Colonic mucosa (tissue), 4 donors: ENCODE measurements at regions not wholly inside any gene's neighbourhood (a gene's known extent, or its start where the extent isn't known, plus 50 kb on each side); places are given as distances from the start of the nearest gene placed in this dataset.

ENCODE experiments used
- DNase-seq: peaks from one replicate; pipeline ENCODE4 v3.0.0-alpha.2; 2020
- H3K27ac ChIP-seq: fragments of 200-600 bp; one replicate; pipeline ENCODE4 v1.8.0; 2021
- H3K27me3 ChIP-seq: fragments of 200-600 bp; one replicate; pipeline ENCODE4 v1.8.0; 2021
- H3K36me3 ChIP-seq: fragments of 200-600 bp; one replicate; pipeline ENCODE4 v1.8.0; 2021
- H3K4me1 ChIP-seq: fragments of 200-600 bp; one replicate; pipeline ENCODE4 v1.8.0; 2021; ENCODE audit warnings: mild to moderate bottlenecking
- H3K4me3 ChIP-seq: fragments of 200-600 bp; one replicate; pipeline ENCODE4 v1.8.0; 2021
- H3K9ac ChIP-seq, 2 donors: one replicate each; pipeline ENCODE4 v1.7.0; 2013; ENCODE audit warnings: control low read depth in 2 of 2, low read depth in 2 of 2, low read length in 2 of 2
- H3K9me3 ChIP-seq: fragments of 200-600 bp; one replicate; pipeline ENCODE4 v1.8.0; 2021
- CTCF ChIP-seq: fragments of 200-600 bp; IDR thresholded peaks from one replicate; pipeline ENCODE4 v1.8.0; 2022; ENCODE audit warnings: antibody characterized with exemption, mild to moderate bottlenecking
- intact Hi-C: fragments of 100-400 bp; cut with DNase I; formaldehyde crosslinking; loops from one replicate; pipeline ENCODE4 v1.14.1; 2022
- donor health status: healthy.
- donor health status: DM: no; HTN: no; CAD: no.
- donor health status: DM: no; HTN: no; CAD: no.

- intact Hi-C loops, result no loop called here
- H3K27me3 ChIP-seq, result no peaks in the 10 kb centered on the region
Observed at GRCh38 chr15:69820819-69821218, 276.9 kb downstream of the TLE3 start.

GRCh38 chr15:69823223-69823907 is 274.4 kb downstream of the TLE3 start:
- H3K27me3 ChIP-seq, result no peaks in the 10 kb centered on the region
- no peaks in the 10 kb centered on the region for H3K4me1 ChIP-seq
- H3K27ac ChIP-seq, result no peak overlapping the region
- no peak overlapping the region for H3K4me3 ChIP-seq
- H3K36me3 ChIP-seq, result no peaks in the 10 kb centered on the region
- no peak for DNase-seq
- H3K9ac ChIP-seq, result no peak overlapping the region
- intact Hi-C loops, result no loop called here
- TF ChIP-seq CTCF, result no peak
- no peaks in the 10 kb centered on the region for H3K9me3 ChIP-seq

More at GRCh38 chr15:69820819-69821218, 276.9 kb downstream of the TLE3 start:
- Histone ChIP-seq H3K9ac (no peak overlapping the region), H3K27ac (no peak overlapping the region), H3K36me3 (no peaks in the 10 kb centered on the region), H3K4me3 (no peak overlapping the region), H3K9me3 (no peaks in the 10 kb centered on the region), H3K4me1 (no peaks in the 10 kb centered on the region)
- no peak for TF ChIP-seq CTCF
- no peak for DNase-seq

GRCh38 chr15:69824075-69824876 is 273.4 kb downstream of the TLE3 start:
- H3K9me3 ChIP-seq, result no peaks in the 10 kb centered on the region
- H3K27ac ChIP-seq, result no peak overlapping the region
- TF ChIP-seq CTCF, result no peak
- no peaks in the 10 kb centered on the region for H3K27me3 ChIP-seq
- H3K9ac ChIP-seq, result no peak overlapping the region
- no peak for DNase-seq
- H3K36me3 ChIP-seq, result no peaks in the 10 kb centered on the region
- intact Hi-C loops, result no loop called here
- H3K4me1 ChIP-seq, result no peaks in the 10 kb centered on the region
- H3K4me3 ChIP-seq, result no peak overlapping the region

- no peak for DNase-seq
- Histone ChIP-seq H3K4me3 (no peak overlapping the region), H3K36me3 (no peaks in the 10 kb centered on the region), H3K27ac (no peak overlapping the region), H3K4me1 (no peaks in the 10 kb centered on the region), H3K9me3 (no peaks in the 10 kb centered on the region), H3K27me3 (no peaks in the 10 kb centered on the region), H3K9ac (no peak overlapping the region)
- intact Hi-C loops, result no loop called here
- no peak for TF ChIP-seq CTCF
Observed at GRCh38 chr15:69824877-69825406, 272.8 kb downstream of the TLE3 start.

- Histone ChIP-seq H3K27ac (no peak overlapping the region), H3K9ac (no peak overlapping the region), H3K9me3 (no peaks in the 10 kb centered on the region), H3K36me3 (no peaks in the 10 kb centered on the region), H3K4me3 (no peak overlapping the region), H3K4me1 (no peaks in the 10 kb centered on the region), H3K27me3 (no peaks in the 10 kb centered on the region)
- DNase-seq, result no peak
- intact Hi-C loops, result no loop called here
- no peak for TF ChIP-seq CTCF
Observed at GRCh38 chr15:69825941-69826818, 271.5 kb downstream of the TLE3 start.
